ENCODE measurements at regions not wholly inside any gene's neighbourhood (a gene's known extent, or its start where the extent isn't known, plus 50 kb on each side); places are given as distances from the start of the nearest gene placed in this dataset.

- no peak for DNase-seq
These were observed 401.5 kb upstream of the GOLIM4 start for GRCh38 chr3:168497183-168497582.

GRCh38 chr3:168495932-168496331, 400.2 kb upstream of the GOLIM4 start:
- no peak for DNase-seq

- DNase-seq: no peak
These were observed 399.5 kb upstream of the GOLIM4 start for GRCh38 chr3:168495270-168495669.

GRCh38 chr3:168493412-168494205, 397.9 kb upstream of the GOLIM4 start:
- no peak for DNase-seq

GRCh38 chr3:168490981-168491380, 395.3 kb upstream of the GOLIM4 start:
- DNase-seq: no peak

- no peak for DNase-seq
These were observed 393.6 kb upstream of the GOLIM4 start for GRCh38 chr3:168489301-168489700.

- DNase-seq: no peak
These were observed 390.2 kb upstream of the GOLIM4 start for GRCh38 chr3:168485936-168486335.

- no peak for DNase-seq
These were observed 380.7 kb upstream of the GOLIM4 start for GRCh38 chr3:168476360-168476980.

GRCh38 chr3:168475704-168476103, 380.0 kb upstream of the GOLIM4 start:
- no peak for DNase-seq

GRCh38 chr3:168473334-168473890, 377.7 kb upstream of the GOLIM4 start:
- DNase-seq: no peak

- DNase-seq: no peak
These were observed 377.1 kb upstream of the GOLIM4 start for GRCh38 chr3:168472783-168473182.

- no peak for DNase-seq
These were observed 374.7 kb upstream of the GOLIM4 start for GRCh38 chr3:168470380-168470779.

GRCh38 chr3:168469436-168469835, 373.7 kb upstream of the GOLIM4 start:
- no peak for DNase-seq

- no peak for DNase-seq
These were observed 371.5 kb upstream of the GOLIM4 start for GRCh38 chr3:168467115-168467714.

- DNase-seq: no peak
These were observed 366.1 kb upstream of the GOLIM4 start for GRCh38 chr3:168461793-168462192.

- no peak for DNase-seq
These were observed 363.6 kb upstream of the GOLIM4 start for GRCh38 chr3:168459226-168459784.

- DNase-seq: no peak
These were observed 362.3 kb upstream of the GOLIM4 start for GRCh38 chr3:168457954-168458539.

GRCh38 chr3:168455814-168456213, 360.1 kb upstream of the GOLIM4 start:
- no peak for DNase-seq

GRCh38 chr3:168453623-168454022, 357.9 kb upstream of the GOLIM4 start:
- no peak for DNase-seq

GRCh38 chr3:168443965-168444364, 348.2 kb upstream of the GOLIM4 start:
- DNase-seq: no peak

- DNase-seq: no peak
These were observed 346.8 kb upstream of the GOLIM4 start for GRCh38 chr3:168442502-168442901.

GRCh38 chr3:168436245-168436724, 340.6 kb upstream of the GOLIM4 start:
- DNase-seq: no peak

- no peak for DNase-seq
These were observed 335.8 kb upstream of the GOLIM4 start for GRCh38 chr3:168431491-168431890.

All from DMS79 treated with DMSO at 0.1 percent for 48 hours (cell line).